Loucy (cell line): ENCODE measurements at regions not wholly inside any gene's neighbourhood (a gene's known extent, or its start where the extent isn't known, plus 50 kb on each side); places are given as distances from the start of the nearest gene placed in this dataset.

Experiments
- H2AFZ ChIP-seq: fragments of 200-600 bp; sonication (generic); 2 replicates; pipeline ENCODE4 v1.6.0; 2016; ENCODE audit warnings: antibody characterized with exemption, mild to moderate bottlenecking, low read length, moderate library complexity
- H3F3A ChIP-seq: fragments of 200-600 bp; 2 replicates; pipeline ENCODE4 v1.6.0; 2016; ENCODE audit warnings: antibody characterized with exemption, low read depth, mild to moderate bottlenecking
- H3K27me3 ChIP-seq: fragments of 200-600 bp; sonication (generic); 2 replicates; pipeline ENCODE4 v1.6.1; 2014; ENCODE audit warnings: low read length, mild to moderate bottlenecking; ENCODE audit not compliant: insufficient read depth, poor library complexity, severe bottlenecking
- H3K36me3 ChIP-seq: fragments of 200-600 bp; sonication (generic); 2 replicates; pipeline ENCODE4 v1.6.1; 2016; ENCODE audit warnings: low read length; ENCODE audit not compliant: insufficient read depth
- H3K4me1 ChIP-seq: fragments of 200-600 bp; sonication (generic); 2 replicates; pipeline ENCODE4 v1.5.1; 2014; ENCODE audit warnings: low read length, mild to moderate bottlenecking; ENCODE audit not compliant: insufficient read depth, poor library complexity, severe bottlenecking
- H3K4me2 ChIP-seq: fragments of 200-600 bp; sonication (generic); 2 replicates; pipeline ENCODE4 v1.6.0; 2014; ENCODE audit warnings: antibody characterized with exemption, low read length, low read depth, mild to moderate bottlenecking; ENCODE audit not compliant: poor library complexity, severe bottlenecking
- H3K4me3 ChIP-seq: fragments of 200-600 bp; sonication (generic); 2 replicates; pipeline ENCODE4 v1.5.1; 2014; ENCODE audit warnings: low read length, mild to moderate bottlenecking, mixed read lengths; ENCODE audit not compliant: poor library complexity, severe bottlenecking
- H3K79me2 ChIP-seq: fragments of 200-600 bp; sonication (generic); 2 replicates; pipeline ENCODE4 v1.6.1; 2014; ENCODE audit warnings: low read length; ENCODE audit not compliant: insufficient read depth
- H3K9ac ChIP-seq: fragments of 200-600 bp; sonication (generic); 2 replicates; pipeline ENCODE4 v1.6.0; 2014; ENCODE audit warnings: mild to moderate bottlenecking, low read depth, low read length, moderate library complexity; ENCODE audit not compliant: poor library complexity, severe bottlenecking
- H3K9me2 ChIP-seq: fragments of 200-600 bp; sonication (generic); replicated peaks from 2 replicates; pipeline ENCODE4 v1.6.1; 2016; ENCODE audit warnings: low read depth, low read length, mixed read lengths
- H3K9me3 ChIP-seq: fragments of 200-600 bp; sonication (generic); 2 replicates; pipeline ENCODE4 v1.6.1; 2014; ENCODE audit warnings: mild to moderate bottlenecking, antibody characterized with exemption, low read length, low read depth; ENCODE audit not compliant: insufficient read depth
- H4K20me1 ChIP-seq: fragments of 200-600 bp; sonication (generic); 2 replicates; pipeline ENCODE4 v1.6.0; 2014; ENCODE audit warnings: antibody characterized with exemption, low read length, mild to moderate bottlenecking; ENCODE audit not compliant: insufficient read depth, poor library complexity, severe bottlenecking
- EZH2phosphoT487 ChIP-seq: fragments of 200-600 bp; IDR thresholded peaks from 2 replicates; pipeline ENCODE4 v1.6.1; 2018; ENCODE audit warnings: antibody characterized with exemption, mild to moderate bottlenecking, moderate library complexity, borderline replicate concordance
- TF ChIP-seq, protein P1 (sequence below): fragments of 200-600 bp; sonication (generic); conservative IDR thresholded peaks from 2 replicates; pipeline ENCODE4 v1.5.1; 2014; ENCODE audit warnings: mild to moderate bottlenecking, antibody characterized with exemption, low read length

DNA sequence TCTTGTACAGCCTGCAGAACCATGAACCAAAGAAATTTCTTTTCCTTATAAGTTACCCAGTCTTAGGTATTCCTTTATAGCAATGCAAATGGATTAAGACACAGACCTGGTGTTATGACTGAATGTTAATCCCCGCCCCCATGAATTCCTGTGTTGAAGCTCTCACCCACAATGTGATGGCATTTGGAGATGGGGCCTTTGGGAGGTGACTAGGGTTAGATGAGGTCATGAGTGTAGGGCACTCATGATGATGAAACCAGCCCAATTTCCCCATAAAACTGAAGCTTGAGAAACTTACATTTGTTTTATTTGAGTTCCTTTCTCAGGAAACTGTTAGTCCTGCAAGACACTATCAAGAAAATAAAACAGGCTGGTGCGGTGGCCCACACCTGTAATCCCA is 115.8 kb upstream of the THY1 start:
- H3K79me2 ChIP-seq: no peaks in the 10 kb centered on the region
- H3K36me3 ChIP-seq: no peaks in the 10 kb centered on the region
- H3K9me2 ChIP-seq: no peaks in the 10 kb centered on the region

DNA sequence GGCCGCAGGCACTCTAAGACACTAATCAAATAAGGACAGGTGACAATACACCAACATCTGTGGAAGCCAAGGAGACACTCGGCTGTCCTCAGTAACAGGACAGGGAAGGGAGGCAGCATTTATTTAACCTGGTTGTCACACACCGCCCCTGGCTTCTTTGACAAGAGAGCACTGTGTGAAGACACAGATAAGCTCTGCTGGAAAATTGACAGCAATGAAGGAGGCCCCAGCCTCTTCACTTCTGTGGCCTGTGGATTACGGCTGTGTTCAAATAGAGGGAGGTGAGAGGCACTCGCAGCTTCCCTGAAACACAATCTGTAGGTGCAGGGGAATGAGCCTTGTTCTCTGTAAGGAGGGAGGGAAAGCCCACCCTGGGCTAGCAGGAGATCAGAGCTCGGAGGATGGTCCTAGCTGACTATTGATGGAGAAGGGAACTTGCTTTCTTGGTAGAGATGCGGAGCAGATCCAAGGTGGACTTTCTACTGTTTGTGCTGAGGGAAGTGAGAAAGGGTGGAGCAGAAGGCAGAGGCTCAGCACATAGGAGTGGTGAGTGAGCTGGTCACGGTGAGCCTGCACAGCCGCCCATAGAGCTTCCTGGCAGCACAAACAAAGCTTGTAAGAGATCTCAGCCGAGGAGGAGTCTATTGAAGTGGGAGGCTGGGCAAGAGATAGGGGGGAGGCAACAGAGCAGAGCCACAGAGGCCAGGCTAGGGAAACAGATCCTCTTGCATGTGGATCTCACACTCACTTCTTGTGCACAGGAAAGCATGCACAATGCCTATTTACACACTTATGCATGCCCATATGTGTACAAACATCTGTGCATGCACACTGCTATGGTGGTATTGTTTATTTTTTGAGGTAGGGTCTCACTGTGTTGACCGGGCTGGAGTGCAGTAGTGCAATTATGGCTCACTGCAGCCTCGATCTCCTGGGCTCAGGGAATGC is 114.6 kb upstream of the THY1 start:
- Histone ChIP-seq H3K27me3 (no peaks in the 10 kb centered on the region), H2AFZ (no peak overlapping the region), H3K36me3 (no peaks in the 10 kb centered on the region), H3K9me2 (no peaks in the 10 kb centered on the region), H3K9me3 (no peaks in the 10 kb centered on the region), H3F3A (no peaks in the 10 kb centered on the region), H3K4me1 (no peaks in the 10 kb centered on the region), H3K4me3 (no peak overlapping the region), H3K4me2 (no peak overlapping the region), H3K79me2 (no peaks in the 10 kb centered on the region), H3K9ac (no peak overlapping the region), H4K20me1 (no peaks in the 10 kb centered on the region)
- TF ChIP-seq, protein P1, sequence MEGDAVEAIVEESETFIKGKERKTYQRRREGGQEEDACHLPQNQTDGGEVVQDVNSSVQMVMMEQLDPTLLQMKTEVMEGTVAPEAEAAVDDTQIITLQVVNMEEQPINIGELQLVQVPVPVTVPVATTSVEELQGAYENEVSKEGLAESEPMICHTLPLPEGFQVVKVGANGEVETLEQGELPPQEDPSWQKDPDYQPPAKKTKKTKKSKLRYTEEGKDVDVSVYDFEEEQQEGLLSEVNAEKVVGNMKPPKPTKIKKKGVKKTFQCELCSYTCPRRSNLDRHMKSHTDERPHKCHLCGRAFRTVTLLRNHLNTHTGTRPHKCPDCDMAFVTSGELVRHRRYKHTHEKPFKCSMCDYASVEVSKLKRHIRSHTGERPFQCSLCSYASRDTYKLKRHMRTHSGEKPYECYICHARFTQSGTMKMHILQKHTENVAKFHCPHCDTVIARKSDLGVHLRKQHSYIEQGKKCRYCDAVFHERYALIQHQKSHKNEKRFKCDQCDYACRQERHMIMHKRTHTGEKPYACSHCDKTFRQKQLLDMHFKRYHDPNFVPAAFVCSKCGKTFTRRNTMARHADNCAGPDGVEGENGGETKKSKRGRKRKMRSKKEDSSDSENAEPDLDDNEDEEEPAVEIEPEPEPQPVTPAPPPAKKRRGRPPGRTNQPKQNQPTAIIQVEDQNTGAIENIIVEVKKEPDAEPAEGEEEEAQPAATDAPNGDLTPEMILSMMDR: no peak
- TF ChIP-seq EZH2phosphoT487: no peak

More for the DNA sequence above, 115.8 kb upstream of the THY1 start:
- Histone ChIP-seq H3F3A (no peaks in the 10 kb centered on the region), H4K20me1 (no peaks in the 10 kb centered on the region), H3K27me3 (no peaks in the 10 kb centered on the region), H3K9me3 (no peaks in the 10 kb centered on the region), H3K9ac (no peak overlapping the region), H2AFZ (no peak overlapping the region), H3K4me2 (no peak overlapping the region), H3K4me3 (no peak overlapping the region), H3K4me1 (no peaks in the 10 kb centered on the region)
- TF ChIP-seq, protein P1: no peak
- no peak for TF ChIP-seq EZH2phosphoT487

DNA sequence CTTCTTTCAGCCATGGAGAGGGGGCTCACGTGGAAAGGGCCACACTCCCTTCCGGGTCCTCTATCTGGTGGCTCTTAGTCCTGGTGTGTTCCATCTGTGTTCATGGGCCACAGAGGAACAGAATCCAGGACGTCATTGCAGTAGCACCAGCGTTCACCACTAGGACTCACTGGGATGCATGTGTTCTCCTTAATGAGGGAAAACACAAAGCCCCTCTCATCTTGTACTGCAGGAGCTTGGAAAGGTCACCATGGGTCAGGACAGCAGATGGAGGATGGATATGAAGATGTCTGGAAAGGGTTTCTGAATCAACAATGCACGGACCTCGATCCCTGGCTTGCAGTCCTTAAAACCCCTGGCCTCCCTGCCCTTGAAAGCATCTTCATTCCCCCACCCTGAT is 113.8 kb upstream of the THY1 start:
- Histone ChIP-seq H3K4me2 (no peak overlapping the region), H3K36me3 (no peaks in the 10 kb centered on the region), H3K9me2 (no peaks in the 10 kb centered on the region), H3K4me3 (no peak overlapping the region), H4K20me1 (no peaks in the 10 kb centered on the region), H3K4me1 (no peaks in the 10 kb centered on the region), H3K9me3 (no peaks in the 10 kb centered on the region), H3F3A (no peaks in the 10 kb centered on the region), H3K9ac (no peak overlapping the region), H3K79me2 (no peaks in the 10 kb centered on the region), H3K27me3 (no peaks in the 10 kb centered on the region), H2AFZ (no peak overlapping the region)
- TF ChIP-seq, protein P1: no peak
- no peak for TF ChIP-seq EZH2phosphoT487
